A673 (cell line): ENCODE measurements at regions not wholly inside any gene's neighbourhood (a gene's known extent, or its start where the extent isn't known, plus 50 kb on each side); places are given as distances from the start of the nearest gene placed in this dataset.
A peak's percentile ranks its signal among the peaks of the same experiment; 100 is the strongest.

ENCODE experiments used
- BruUV-seq: library from RNA; stranded (reverse); fragments of 400-500 nt; replicated peaks from 2 replicates; lab custom pipeline; 2021; lab: Mats Ljungman, UMichigan
- CTCF ChIA-PET: fragments of 300-600 bp; sonication (Branson Sonifier 250); formaldehyde crosslinking; loops from one replicate; lab custom pipeline; 2022; ENCODE audit warnings: antibody characterized with exemption; lab: Charles Lee
- POLR2A ChIA-PET: fragments of 300-600 bp; sonication (Branson Sonifier 250); formaldehyde crosslinking; loops from one replicate; lab custom pipeline; 2022; ENCODE audit warnings: antibody characterized with exemption; ENCODE audit not compliant: low non-redundant PET; lab: Charles Lee
- DNase-seq: peaks from one replicate; pipeline ENCODE4 v3.0.0-alpha.2; 2015; ENCODE audit warnings: low spot score
- H3K27ac ChIP-seq: fragments of 200-600 bp; sonication (generic); 2 replicates; pipeline ENCODE4 v1.5.1; 2016; ENCODE audit warnings: mixed run types, low read depth, mild to moderate bottlenecking, mixed read lengths, antibody characterized with exemption, low read length; ENCODE audit not compliant: poor library complexity, severe bottlenecking
- H3K27me3 ChIP-seq: fragments of 200-600 bp; sonication (generic); replicated peaks from 2 replicates; pipeline ENCODE4 v1.6.1; 2017; ENCODE audit warnings: mixed run types, low read depth, mild to moderate bottlenecking, mixed read lengths, antibody characterized with exemption, low read length; ENCODE audit not compliant: insufficient read depth, poor library complexity
- H3K36me3 ChIP-seq: fragments of 200-600 bp; sonication (generic); 2 replicates; pipeline ENCODE4 v1.6.1; 2016; ENCODE audit warnings: mixed run types, mild to moderate bottlenecking, mixed read lengths, antibody characterized with exemption, low read length; ENCODE audit not compliant: insufficient read depth, poor library complexity, severe bottlenecking
- H3K4me1 ChIP-seq: fragments of 200-600 bp; sonication (generic); 2 replicates; pipeline ENCODE4 v1.6.1; 2017; ENCODE audit warnings: mixed run types, mild to moderate bottlenecking, mixed read lengths, antibody characterized with exemption, low read length; ENCODE audit not compliant: insufficient read depth, poor library complexity, severe bottlenecking
- H3K4me3 ChIP-seq: fragments of 200-600 bp; sonication (generic); 2 replicates; pipeline ENCODE4 v1.5.1; 2016; ENCODE audit warnings: low read depth, mixed run types, mild to moderate bottlenecking, mixed read lengths, low read length; ENCODE audit not compliant: poor library complexity, severe bottlenecking
- H3K9me3 ChIP-seq: fragments of 200-600 bp; sonication (generic); 2 replicates; pipeline ENCODE4 v1.6.1; 2016; ENCODE audit warnings: mixed run types, low read depth, mild to moderate bottlenecking, mixed read lengths, antibody characterized with exemption, low read length; ENCODE audit not compliant: poor library complexity, severe bottlenecking
- EZH2 ChIP-seq: fragments of 200-600 bp; sonication (generic); IDR thresholded peaks from 2 replicates; pipeline ENCODE4 v1.6.1; 2017; ENCODE audit warnings: borderline replicate concordance, low read depth, mild to moderate bottlenecking, mixed read lengths, antibody characterized with exemption, low read length; ENCODE audit not compliant: poor library complexity, severe bottlenecking
- intact Hi-C: fragments of 100-400 bp; cut with micrococcal nuclease; formaldehyde crosslinking; loops from one replicate; pipeline ENCODE4 v1.10.0; 2022; ENCODE audit not compliant: unreplicated experiment
- TF ChIP-seq, protein P1 (sequence below): fragments of 300-800, 200-600 bp; sonication (generic); conservative IDR thresholded peaks from 2 replicates; pipeline ENCODE4 v1.5.1; 2017; ENCODE audit warnings: low read depth, mild to moderate bottlenecking, antibody characterized with exemption, low read length, moderate library complexity, mixed read lengths

- CTCF ChIA-PET, result interaction anchor here (0.6 kb wide), 1 partner anchor 426 kb away, joined by 3 read pairs; no protein-coding TSS in a partner anchor
- peak; percentile 88 for DNase-seq
- POLR2A ChIA-PET, result interaction anchor here (0.6 kb wide), 1 partner anchor 707 kb away, joined by 3 read pairs; no protein-coding TSS in a partner anchor
- H3K27me3 ChIP-seq, result no peaks in the 10 kb centered on the region
- H3K27ac ChIP-seq, result peak overlapping the region; percentile 72
- peaks cover 5% of the 10 kb centered on the region for H3K9me3 ChIP-seq
- no TSS peak for BruUV-seq
- peaks cover 74% of the 10 kb centered on the region for H3K4me1 ChIP-seq
- TF ChIP-seq, protein P1, sequence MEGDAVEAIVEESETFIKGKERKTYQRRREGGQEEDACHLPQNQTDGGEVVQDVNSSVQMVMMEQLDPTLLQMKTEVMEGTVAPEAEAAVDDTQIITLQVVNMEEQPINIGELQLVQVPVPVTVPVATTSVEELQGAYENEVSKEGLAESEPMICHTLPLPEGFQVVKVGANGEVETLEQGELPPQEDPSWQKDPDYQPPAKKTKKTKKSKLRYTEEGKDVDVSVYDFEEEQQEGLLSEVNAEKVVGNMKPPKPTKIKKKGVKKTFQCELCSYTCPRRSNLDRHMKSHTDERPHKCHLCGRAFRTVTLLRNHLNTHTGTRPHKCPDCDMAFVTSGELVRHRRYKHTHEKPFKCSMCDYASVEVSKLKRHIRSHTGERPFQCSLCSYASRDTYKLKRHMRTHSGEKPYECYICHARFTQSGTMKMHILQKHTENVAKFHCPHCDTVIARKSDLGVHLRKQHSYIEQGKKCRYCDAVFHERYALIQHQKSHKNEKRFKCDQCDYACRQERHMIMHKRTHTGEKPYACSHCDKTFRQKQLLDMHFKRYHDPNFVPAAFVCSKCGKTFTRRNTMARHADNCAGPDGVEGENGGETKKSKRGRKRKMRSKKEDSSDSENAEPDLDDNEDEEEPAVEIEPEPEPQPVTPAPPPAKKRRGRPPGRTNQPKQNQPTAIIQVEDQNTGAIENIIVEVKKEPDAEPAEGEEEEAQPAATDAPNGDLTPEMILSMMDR, result no peak
- TF ChIP-seq EZH2, result no peak
- H3K36me3 ChIP-seq, result no peaks in the 10 kb centered on the region
- H3K4me3 ChIP-seq, result peak overlapping the region; percentile 38
- intact Hi-C loops, result loop anchor here (5.0 to 10.0 kb wide), 3 partner anchors 117 to 395 kb away; no protein-coding TSS in a partner anchor
Observed at GRCh38 chr12:41919526-41920261, 225.0 kb downstream of the GXYLT1 start.

DNA sequence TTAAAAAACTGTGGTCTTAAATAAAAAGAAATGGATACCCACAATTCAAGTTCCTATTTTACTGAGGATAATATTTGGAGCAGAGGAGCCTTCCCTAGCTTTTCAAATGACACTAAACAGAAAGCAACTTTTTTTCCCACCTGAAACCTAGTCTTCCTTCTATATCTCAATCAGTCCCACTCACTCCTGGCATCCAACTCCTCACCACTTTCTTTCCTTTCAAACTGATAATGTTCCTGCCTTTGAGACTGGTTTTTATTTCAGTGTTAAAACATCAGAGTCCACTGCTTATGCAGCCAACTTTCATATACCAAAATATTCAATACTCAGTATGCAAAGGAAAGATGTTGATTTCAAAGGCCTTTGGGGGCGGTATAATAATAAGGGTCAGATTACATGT, 225.6 kb downstream of the GXYLT1 start:
- Histone ChIP-seq H3K4me1 (peaks cover 77% of the 10 kb centered on the region), H3K36me3 (no peaks in the 10 kb centered on the region), H3K9me3 (no peaks in the 10 kb centered on the region), H3K27me3 (no peaks in the 10 kb centered on the region), H3K27ac (peak overlapping the region; percentile 72), H3K4me3 (peak overlapping the region; percentile 38)
- ChIA-PET POLR2A (no interaction called here), CTCF (no interaction called here)
- TF ChIP-seq EZH2, result no peak
- TF ChIP-seq, protein P1, result no peak
- no peak for DNase-seq
- intact Hi-C loops, result loop anchor here (5.0 kb wide), 1 partner anchor 117 kb away; no protein-coding TSS in a partner anchor
- no TSS peak for BruUV-seq

GRCh38 chr12:41917938-41918341, 226.7 kb downstream of the GXYLT1 start:
- no peak for TF ChIP-seq EZH2
- TF ChIP-seq, protein P1, result no peak
- Histone ChIP-seq H3K36me3 (no peaks in the 10 kb centered on the region), H3K9me3 (no peaks in the 10 kb centered on the region), H3K27ac (peak overlapping the region; percentile 48), H3K4me3 (peak overlapping the region; percentile 2), H3K27me3 (no peaks in the 10 kb centered on the region), H3K4me1 (peaks cover 70% of the 10 kb centered on the region)
- peak; percentile 50 for DNase-seq
- ChIA-PET POLR2A (no interaction called here), CTCF (no interaction called here)
- intact Hi-C loops, result loop anchor here (5.0 kb wide), 1 partner anchor 116 kb away; no protein-coding TSS in a partner anchor
- no TSS peak for BruUV-seq
